ENCODE measurements at regions not wholly inside any gene's neighbourhood (a gene's known extent, or its start where the extent isn't known, plus 50 kb on each side); places are given as distances from the start of the nearest gene placed in this dataset.

DNA sequence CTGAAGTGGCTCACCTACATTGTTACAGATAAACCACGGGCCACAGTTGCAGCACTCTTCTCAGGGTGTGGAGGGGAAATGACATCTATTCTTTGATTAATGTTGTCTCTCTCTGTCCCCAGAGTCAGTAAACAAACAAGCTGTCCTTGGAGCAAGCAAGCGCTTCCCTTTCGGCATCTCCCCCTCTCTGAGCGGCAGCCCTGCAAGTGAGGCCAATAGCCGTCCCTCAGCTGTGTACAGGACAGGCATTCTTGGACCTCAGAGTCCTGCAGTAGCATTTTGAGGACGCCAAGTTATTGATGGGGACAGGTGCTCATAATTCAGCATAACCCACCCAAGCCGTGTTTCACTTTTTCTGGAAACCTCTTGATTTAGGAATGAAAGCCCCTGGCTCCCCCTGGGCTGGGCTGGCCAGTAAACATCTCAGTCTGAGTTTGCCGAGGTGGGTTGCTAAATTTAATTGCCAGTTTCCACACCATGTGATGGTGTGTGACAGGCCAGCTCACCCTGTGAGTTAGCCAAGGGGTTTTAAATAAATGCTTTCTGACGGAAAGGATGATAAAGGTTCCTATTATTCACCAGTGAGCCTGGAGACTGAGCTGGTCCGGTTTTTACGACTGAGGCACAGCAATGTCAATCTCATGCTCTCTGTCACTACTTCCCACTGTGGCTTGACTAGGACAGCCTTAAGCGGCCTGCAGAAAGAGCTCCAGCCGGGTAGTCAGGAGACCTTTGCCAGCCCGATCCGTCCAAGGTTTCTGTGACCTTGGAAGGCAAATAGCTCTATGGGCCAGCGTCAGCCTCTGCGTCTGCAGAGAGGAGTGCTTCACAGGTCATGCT is 214.8 kb upstream of the RREB1 start (continued):
- TF ChIP-seq, protein P1, sequence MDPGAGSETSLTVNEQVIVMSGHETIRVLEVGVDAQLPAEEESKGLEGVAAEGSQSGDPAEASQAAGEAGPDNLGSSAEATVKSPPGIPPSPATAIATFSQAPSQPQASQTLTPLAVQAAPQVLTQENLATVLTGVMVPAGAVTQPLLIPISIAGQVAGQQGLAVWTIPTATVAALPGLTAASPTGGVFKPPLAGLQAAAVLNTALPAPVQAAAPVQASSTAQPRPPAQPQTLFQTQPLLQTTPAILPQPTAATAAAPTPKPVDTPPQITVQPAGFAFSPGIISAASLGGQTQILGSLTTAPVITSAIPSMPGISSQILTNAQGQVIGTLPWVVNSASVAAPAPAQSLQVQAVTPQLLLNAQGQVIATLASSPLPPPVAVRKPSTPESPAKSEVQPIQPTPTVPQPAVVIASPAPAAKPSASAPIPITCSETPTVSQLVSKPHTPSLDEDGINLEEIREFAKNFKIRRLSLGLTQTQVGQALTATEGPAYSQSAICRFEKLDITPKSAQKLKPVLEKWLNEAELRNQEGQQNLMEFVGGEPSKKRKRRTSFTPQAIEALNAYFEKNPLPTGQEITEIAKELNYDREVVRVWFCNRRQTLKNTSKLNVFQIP (CRISPR knock-in tag; IDR thresholded peaks at IDR 0.05; ENCODE audit: borderline replicate concordance, low read depth), result no peak
- TF ChIP-seq ARNTL (CRISPR knock-in tag; IDR thresholded peaks at IDR 0.05; ENCODE audit: borderline replicate concordance, low read depth), result no peak
- TF ChIP-seq ISL1 (CRISPR knock-in tag; IDR thresholded peaks at IDR 0.05), result no peak
- TF ChIP-seq GLIS3 (CRISPR knock-in tag; IDR thresholded peaks at IDR 0.05), result no peak
- no peak for TF ChIP-seq CSDC2 (CRISPR knock-in tag; IDR thresholded peaks at IDR 0.05)

DNA sequence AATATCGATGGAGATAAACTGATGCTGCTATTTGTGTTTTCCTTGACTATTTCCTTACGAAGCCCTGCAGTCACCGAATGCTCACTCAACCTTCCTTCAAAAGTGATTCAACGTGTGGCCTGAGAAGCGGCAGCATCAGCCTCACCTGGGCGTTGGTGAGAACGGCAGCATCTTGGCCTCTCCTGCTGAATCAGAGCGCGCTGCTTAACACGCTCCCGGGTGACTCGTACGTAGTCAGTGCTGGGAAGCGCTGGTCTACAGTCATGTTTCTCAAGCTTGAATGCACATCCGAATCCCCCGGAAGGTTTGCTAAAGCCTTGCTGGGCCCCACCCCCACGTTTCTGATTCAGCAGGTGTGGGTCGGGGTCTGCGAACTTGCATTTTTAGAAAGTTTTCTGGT is 214.1 kb upstream of the RREB1 start:
- no peak for TF ChIP-seq OSR1 (CRISPR knock-in tag; IDR thresholded peaks at IDR 0.05)
- no peak for TF ChIP-seq ZNF8 (CRISPR knock-in tag; IDR thresholded peaks at IDR 0.05)
- TF ChIP-seq, protein P2, sequence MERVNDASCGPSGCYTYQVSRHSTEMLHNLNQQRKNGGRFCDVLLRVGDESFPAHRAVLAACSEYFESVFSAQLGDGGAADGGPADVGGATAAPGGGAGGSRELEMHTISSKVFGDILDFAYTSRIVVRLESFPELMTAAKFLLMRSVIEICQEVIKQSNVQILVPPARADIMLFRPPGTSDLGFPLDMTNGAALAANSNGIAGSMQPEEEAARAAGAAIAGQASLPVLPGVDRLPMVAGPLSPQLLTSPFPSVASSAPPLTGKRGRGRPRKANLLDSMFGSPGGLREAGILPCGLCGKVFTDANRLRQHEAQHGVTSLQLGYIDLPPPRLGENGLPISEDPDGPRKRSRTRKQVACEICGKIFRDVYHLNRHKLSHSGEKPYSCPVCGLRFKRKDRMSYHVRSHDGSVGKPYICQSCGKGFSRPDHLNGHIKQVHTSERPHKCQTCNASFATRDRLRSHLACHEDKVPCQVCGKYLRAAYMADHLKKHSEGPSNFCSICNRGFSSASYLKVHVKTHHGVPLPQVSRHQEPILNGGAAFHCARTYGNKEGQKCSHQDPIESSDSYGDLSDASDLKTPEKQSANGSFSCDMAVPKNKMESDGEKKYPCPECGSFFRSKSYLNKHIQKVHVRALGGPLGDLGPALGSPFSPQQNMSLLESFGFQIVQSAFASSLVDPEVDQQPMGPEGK (CRISPR knock-in tag; IDR thresholded peaks at IDR 0.05; ENCODE audit: borderline replicate concordance), result no peak
- TF ChIP-seq RARB (CRISPR knock-in tag; IDR thresholded peaks at IDR 0.05), result no peak
- no peak for TF ChIP-seq TCF4 (CRISPR knock-in tag; IDR thresholded peaks at IDR 0.05; ENCODE audit: borderline replicate concordance)
- no peak for TF ChIP-seq TOX (CRISPR knock-in tag; IDR thresholded peaks at IDR 0.05; ENCODE audit: borderline replicate concordance)
- no peak for TF ChIP-seq GLIS3 (CRISPR knock-in tag; IDR thresholded peaks at IDR 0.05)
- TF ChIP-seq BACH2 (CRISPR knock-in tag; IDR thresholded peaks at IDR 0.05; ENCODE audit: borderline replicate concordance), result no peak
- TF ChIP-seq, protein P3, sequence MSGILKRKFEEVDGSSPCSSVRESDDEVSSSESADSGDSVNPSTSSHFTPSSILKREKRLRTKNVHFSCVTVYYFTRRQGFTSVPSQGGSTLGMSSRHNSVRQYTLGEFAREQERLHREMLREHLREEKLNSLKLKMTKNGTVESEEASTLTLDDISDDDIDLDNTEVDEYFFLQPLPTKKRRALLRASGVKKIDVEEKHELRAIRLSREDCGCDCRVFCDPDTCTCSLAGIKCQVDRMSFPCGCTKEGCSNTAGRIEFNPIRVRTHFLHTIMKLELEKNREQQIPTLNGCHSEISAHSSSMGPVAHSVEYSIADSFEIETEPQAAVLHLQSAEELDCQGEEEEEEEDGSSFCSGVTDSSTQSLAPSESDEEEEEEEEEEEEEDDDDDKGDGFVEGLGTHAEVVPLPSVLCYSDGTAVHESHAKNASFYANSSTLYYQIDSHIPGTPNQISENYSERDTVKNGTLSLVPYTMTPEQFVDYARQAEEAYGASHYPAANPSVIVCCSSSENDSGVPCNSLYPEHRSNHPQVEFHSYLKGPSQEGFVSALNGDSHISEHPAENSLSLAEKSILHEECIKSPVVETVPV (CRISPR knock-in tag; IDR thresholded peaks at IDR 0.05), result no peak
- no peak for TF ChIP-seq ZNF70 (CRISPR knock-in tag; IDR thresholded peaks at IDR 0.05)
- TF ChIP-seq ZFP3 (CRISPR knock-in tag; IDR thresholded peaks at IDR 0.05), result no peak
- no peak for TF ChIP-seq ARNTL (CRISPR knock-in tag; IDR thresholded peaks at IDR 0.05; ENCODE audit: borderline replicate concordance, low read depth)
- TF ChIP-seq ISL1 (CRISPR knock-in tag; IDR thresholded peaks at IDR 0.05), result no peak
- no peak for TF ChIP-seq CSDC2 (CRISPR knock-in tag; IDR thresholded peaks at IDR 0.05)
- TF ChIP-seq, protein P4, sequence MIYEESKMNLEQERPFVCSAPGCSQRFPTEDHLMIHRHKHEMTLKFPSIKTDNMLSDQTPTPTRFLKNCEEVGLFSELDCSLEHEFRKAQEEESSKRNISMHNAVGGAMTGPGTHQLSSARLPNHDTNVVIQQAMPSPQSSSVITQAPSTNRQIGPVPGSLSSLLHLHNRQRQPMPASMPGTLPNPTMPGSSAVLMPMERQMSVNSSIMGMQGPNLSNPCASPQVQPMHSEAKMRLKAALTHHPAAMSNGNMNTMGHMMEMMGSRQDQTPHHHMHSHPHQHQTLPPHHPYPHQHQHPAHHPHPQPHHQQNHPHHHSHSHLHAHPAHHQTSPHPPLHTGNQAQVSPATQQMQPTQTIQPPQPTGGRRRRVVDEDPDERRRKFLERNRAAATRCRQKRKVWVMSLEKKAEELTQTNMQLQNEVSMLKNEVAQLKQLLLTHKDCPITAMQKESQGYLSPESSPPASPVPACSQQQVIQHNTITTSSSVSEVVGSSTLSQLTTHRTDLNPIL (CRISPR knock-in tag; IDR thresholded peaks at IDR 0.05; ENCODE audit: low read depth), result no peak
- TF ChIP-seq SNAI2 (CRISPR knock-in tag; IDR thresholded peaks at IDR 0.05), result no peak
- no peak for TF ChIP-seq ZFP30 (CRISPR knock-in tag; IDR thresholded peaks at IDR 0.05)
- TF ChIP-seq, protein P5, sequence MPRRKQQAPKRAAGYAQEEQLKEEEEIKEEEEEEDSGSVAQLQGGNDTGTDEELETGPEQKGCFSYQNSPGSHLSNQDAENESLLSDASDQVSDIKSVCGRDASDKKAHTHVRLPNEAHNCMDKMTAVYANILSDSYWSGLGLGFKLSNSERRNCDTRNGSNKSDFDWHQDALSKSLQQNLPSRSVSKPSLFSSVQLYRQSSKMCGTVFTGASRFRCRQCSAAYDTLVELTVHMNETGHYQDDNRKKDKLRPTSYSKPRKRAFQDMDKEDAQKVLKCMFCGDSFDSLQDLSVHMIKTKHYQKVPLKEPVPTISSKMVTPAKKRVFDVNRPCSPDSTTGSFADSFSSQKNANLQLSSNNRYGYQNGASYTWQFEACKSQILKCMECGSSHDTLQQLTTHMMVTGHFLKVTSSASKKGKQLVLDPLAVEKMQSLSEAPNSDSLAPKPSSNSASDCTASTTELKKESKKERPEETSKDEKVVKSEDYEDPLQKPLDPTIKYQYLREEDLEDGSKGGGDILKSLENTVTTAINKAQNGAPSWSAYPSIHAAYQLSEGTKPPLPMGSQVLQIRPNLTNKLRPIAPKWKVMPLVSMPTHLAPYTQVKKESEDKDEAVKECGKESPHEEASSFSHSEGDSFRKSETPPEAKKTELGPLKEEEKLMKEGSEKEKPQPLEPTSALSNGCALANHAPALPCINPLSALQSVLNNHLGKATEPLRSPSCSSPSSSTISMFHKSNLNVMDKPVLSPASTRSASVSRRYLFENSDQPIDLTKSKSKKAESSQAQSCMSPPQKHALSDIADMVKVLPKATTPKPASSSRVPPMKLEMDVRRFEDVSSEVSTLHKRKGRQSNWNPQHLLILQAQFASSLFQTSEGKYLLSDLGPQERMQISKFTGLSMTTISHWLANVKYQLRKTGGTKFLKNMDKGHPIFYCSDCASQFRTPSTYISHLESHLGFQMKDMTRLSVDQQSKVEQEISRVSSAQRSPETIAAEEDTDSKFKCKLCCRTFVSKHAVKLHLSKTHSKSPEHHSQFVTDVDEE (CRISPR knock-in tag; IDR thresholded peaks at IDR 0.05), result no peak
- TF ChIP-seq ZC3H10 (CRISPR knock-in tag; IDR thresholded peaks at IDR 0.05), result no peak
- ATAC-seq, result no peak

DNA sequence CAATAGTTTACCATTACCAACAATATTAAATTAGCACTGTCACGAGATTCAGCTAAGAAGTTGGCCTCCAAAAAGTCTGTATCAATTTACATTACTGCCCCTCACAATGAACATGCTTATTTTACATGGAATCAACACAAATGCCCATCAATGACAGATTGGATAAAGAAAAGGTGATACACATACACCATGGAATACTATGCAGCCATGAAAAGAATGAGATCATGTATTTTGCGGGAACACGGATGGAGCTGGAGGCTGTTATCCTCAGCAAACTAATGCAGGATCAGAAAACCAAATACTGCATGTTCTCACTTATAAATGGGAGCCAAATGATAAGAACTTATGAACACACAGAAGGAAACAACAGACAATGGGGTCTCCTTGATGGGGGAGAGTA is 211.8 kb upstream of the RREB1 start:
- ATAC-seq, result no peak
- no peak for TF ChIP-seq ZNF565 (CRISPR knock-in tag; conservative IDR thresholded peaks at IDR 0.05; ENCODE audit: low read depth)
- TF ChIP-seq, protein P1 (CRISPR knock-in tag; IDR thresholded peaks at IDR 0.05; ENCODE audit: borderline replicate concordance, low read depth), result no peak
- no peak for TF ChIP-seq ESRRG (CRISPR knock-in tag; IDR thresholded peaks at IDR 0.05)
- TF ChIP-seq BACH2 (CRISPR knock-in tag; IDR thresholded peaks at IDR 0.05; ENCODE audit: borderline replicate concordance), result no peak
- no peak for TF ChIP-seq SNAI2 (CRISPR knock-in tag; IDR thresholded peaks at IDR 0.05)
- no peak for TF ChIP-seq ZFP3 (CRISPR knock-in tag; IDR thresholded peaks at IDR 0.05)
- TF ChIP-seq ZNF8 (CRISPR knock-in tag; IDR thresholded peaks at IDR 0.05), result no peak
- TF ChIP-seq PPARA (CRISPR knock-in tag; IDR thresholded peaks at IDR 0.05; ENCODE audit: borderline replicate concordance), result no peak
- TF ChIP-seq RARB (CRISPR knock-in tag; IDR thresholded peaks at IDR 0.05), result no peak
- TF ChIP-seq, protein P4 (CRISPR knock-in tag; IDR thresholded peaks at IDR 0.05; ENCODE audit: low read depth), result no peak

All from SK-N-SH treated with all-trans-retinoic acid at 6 μM for 48 hours (cell line).